ENCODE measurements at regions not wholly inside any gene's neighbourhood (a gene's known extent, or its start where the extent isn't known, plus 50 kb on each side); places are given as distances from the start of the nearest gene placed in this dataset.

DNA sequence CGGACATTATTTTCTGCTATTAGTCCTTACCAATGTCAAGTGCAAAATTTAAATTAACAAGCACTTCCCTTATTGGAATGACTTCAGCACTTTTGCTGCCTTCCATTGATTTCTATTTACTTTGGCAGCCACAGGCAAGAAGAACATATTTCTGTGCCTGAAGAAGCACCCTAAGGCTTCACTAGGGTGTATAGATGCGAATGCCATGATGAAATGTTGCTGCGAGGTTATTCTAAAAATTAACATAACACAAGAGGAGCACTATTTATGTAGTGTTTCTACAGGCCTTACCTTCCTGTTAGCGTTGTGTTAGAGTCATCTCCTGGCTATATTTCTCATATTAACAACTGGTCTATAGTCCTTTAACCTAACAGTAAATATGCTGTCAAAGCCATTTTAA, 365.0 kb upstream of the HNRNPA3 start:
- H3K9me3 ChIP-seq (ENCODE audit: control insufficient read depth in 4 of 4, low read length in 3 of 4): no peaks in the 10 kb centered on the region
- DNase-seq (ENCODE audit: low spot score): no peak
- 87% methylated on average over 4 of the region's 4 CpGs for WGBS
- no peak overlapping the region for H3K4me3 ChIP-seq (ENCODE audit: low read depth in 1 of 3, low read length in 3 of 3)
- no peak overlapping the region for H3K9ac ChIP-seq (ENCODE audit: low read depth in 1 of 2, low read length in 2 of 2)
- no peaks in the 10 kb centered on the region for H3K36me3 ChIP-seq (ENCODE audit: control insufficient read depth in 4 of 4, insufficient read depth in 3 of 4, low read depth in 1 of 4, low read length in 3 of 4)
- H3K27me3 ChIP-seq (ENCODE audit: control insufficient read depth in 4 of 4, insufficient read depth in 4 of 4, low read length in 3 of 4): no peaks in the 10 kb centered on the region
- no peaks in the 10 kb centered on the region for H3K4me1 ChIP-seq (ENCODE audit: control insufficient read depth in 4 of 4, insufficient read depth in 4 of 4, low read length in 3 of 4)
- TF ChIP-seq JUND (IDR thresholded peaks at IDR 0.05): no peak
- TF ChIP-seq NR2F2 (IDR thresholded peaks at IDR 0.05): no peak
- TF ChIP-seq GABPA (IDR thresholded peaks at IDR 0.05 in 1 of 2, conservative IDR thresholded peaks at IDR 0.05 in 1 of 2): no peak
- TF ChIP-seq HNF4A (conservative IDR thresholded peaks at IDR 0.05): no peak
- TF ChIP-seq, protein P1, sequence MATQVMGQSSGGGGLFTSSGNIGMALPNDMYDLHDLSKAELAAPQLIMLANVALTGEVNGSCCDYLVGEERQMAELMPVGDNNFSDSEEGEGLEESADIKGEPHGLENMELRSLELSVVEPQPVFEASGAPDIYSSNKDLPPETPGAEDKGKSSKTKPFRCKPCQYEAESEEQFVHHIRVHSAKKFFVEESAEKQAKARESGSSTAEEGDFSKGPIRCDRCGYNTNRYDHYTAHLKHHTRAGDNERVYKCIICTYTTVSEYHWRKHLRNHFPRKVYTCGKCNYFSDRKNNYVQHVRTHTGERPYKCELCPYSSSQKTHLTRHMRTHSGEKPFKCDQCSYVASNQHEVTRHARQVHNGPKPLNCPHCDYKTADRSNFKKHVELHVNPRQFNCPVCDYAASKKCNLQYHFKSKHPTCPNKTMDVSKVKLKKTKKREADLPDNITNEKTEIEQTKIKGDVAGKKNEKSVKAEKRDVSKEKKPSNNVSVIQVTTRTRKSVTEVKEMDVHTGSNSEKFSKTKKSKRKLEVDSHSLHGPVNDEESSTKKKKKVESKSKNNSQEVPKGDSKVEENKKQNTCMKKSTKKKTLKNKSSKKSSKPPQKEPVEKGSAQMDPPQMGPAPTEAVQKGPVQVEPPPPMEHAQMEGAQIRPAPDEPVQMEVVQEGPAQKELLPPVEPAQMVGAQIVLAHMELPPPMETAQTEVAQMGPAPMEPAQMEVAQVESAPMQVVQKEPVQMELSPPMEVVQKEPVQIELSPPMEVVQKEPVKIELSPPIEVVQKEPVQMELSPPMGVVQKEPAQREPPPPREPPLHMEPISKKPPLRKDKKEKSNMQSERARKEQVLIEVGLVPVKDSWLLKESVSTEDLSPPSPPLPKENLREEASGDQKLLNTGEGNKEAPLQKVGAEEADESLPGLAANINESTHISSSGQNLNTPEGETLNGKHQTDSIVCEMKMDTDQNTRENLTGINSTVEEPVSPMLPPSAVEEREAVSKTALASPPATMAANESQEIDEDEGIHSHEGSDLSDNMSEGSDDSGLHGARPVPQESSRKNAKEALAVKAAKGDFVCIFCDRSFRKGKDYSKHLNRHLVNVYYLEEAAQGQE (IDR thresholded peaks at IDR 0.05): no peak
- no peak for TF ChIP-seq FOXA2 (IDR thresholded peaks at IDR 0.05)
- no peak for TF ChIP-seq RAD21 (IDR thresholded peaks at IDR 0.05)
- no peak for TF ChIP-seq TAF1 (conservative IDR thresholded peaks at IDR 0.05)
- TF ChIP-seq ATF3 (IDR thresholded peaks at IDR 0.05): no peak
- no peak for TF ChIP-seq SP1 (IDR thresholded peaks at IDR 0.05)
- TF ChIP-seq, protein P2, sequence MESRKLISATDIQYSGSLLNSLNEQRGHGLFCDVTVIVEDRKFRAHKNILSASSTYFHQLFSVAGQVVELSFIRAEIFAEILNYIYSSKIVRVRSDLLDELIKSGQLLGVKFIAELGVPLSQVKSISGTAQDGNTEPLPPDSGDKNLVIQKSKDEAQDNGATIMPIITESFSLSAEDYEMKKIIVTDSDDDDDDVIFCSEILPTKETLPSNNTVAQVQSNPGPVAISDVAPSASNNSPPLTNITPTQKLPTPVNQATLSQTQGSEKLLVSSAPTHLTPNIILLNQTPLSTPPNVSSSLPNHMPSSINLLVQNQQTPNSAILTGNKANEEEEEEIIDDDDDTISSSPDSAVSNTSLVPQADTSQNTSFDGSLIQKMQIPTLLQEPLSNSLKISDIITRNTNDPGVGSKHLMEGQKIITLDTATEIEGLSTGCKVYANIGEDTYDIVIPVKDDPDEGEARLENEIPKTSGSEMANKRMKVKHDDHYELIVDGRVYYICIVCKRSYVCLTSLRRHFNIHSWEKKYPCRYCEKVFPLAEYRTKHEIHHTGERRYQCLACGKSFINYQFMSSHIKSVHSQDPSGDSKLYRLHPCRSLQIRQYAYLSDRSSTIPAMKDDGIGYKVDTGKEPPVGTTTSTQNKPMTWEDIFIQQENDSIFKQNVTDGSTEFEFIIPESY (IDR thresholded peaks at IDR 0.05): no peak
- TF ChIP-seq RXRA (IDR thresholded peaks at IDR 0.05): no peak
- TF ChIP-seq, protein P3, sequence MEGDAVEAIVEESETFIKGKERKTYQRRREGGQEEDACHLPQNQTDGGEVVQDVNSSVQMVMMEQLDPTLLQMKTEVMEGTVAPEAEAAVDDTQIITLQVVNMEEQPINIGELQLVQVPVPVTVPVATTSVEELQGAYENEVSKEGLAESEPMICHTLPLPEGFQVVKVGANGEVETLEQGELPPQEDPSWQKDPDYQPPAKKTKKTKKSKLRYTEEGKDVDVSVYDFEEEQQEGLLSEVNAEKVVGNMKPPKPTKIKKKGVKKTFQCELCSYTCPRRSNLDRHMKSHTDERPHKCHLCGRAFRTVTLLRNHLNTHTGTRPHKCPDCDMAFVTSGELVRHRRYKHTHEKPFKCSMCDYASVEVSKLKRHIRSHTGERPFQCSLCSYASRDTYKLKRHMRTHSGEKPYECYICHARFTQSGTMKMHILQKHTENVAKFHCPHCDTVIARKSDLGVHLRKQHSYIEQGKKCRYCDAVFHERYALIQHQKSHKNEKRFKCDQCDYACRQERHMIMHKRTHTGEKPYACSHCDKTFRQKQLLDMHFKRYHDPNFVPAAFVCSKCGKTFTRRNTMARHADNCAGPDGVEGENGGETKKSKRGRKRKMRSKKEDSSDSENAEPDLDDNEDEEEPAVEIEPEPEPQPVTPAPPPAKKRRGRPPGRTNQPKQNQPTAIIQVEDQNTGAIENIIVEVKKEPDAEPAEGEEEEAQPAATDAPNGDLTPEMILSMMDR (IDR thresholded peaks at IDR 0.05; ENCODE audit: low read depth, low read length, missing input control): no peak
- no peak for TF ChIP-seq YY1 (IDR thresholded peaks at IDR 0.05)
- TF ChIP-seq FOXA1 (IDR thresholded peaks at IDR 0.05): no peak
- TF ChIP-seq EGR1 (IDR thresholded peaks at IDR 0.05; ENCODE audit: low read depth in 2 of 2): no peak
- TF ChIP-seq HNF4G (IDR thresholded peaks at IDR 0.05): no peak
- TF ChIP-seq, protein P4, sequence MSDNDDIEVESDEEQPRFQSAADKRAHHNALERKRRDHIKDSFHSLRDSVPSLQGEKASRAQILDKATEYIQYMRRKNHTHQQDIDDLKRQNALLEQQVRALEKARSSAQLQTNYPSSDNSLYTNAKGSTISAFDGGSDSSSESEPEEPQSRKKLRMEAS (IDR thresholded peaks at IDR 0.05): no peak
- H3K27ac ChIP-seq (ENCODE audit: low read depth in 1 of 2, low read length in 2 of 2): no peak overlapping the region
